H9 (cell line): ENCODE measurements at regions not wholly inside any gene's neighbourhood (a gene's known extent, or its start where the extent isn't known, plus 50 kb on each side); places are given as distances from the start of the nearest gene placed in this dataset.

Experiments
- DNase-seq: peaks from one replicate; pipeline ENCODE4 v3.0.0-alpha.2; 2017
- H2AFZ ChIP-seq: one replicate; pipeline ENCODE4 v1.6.1; 2013; ENCODE audit warnings: mild to moderate bottlenecking, low read length, control low read depth, moderate library complexity
- H2AK5ac ChIP-seq: 2 replicates; pipeline ENCODE4 v1.6.1; 2013; ENCODE audit warnings: low read length, control low read depth, mixed read lengths; ENCODE audit not compliant: insufficient read length
- H2BK120ac ChIP-seq: one replicate; pipeline ENCODE4 v1.6.1; 2013; ENCODE audit warnings: low read depth, mild to moderate bottlenecking, low read length, control low read depth, inconsistent platforms; ENCODE audit not compliant: poor library complexity, severe bottlenecking
- H2BK12ac ChIP-seq: 2 replicates; pipeline ENCODE4 v1.6.1; 2013; ENCODE audit warnings: low read length, control low read depth, mixed read lengths, low read depth; ENCODE audit not compliant: insufficient read length
- H2BK15ac ChIP-seq: 2 replicates; pipeline ENCODE4 v1.6.1; 2013; ENCODE audit warnings: low read depth, low read length, control low read depth
- H2BK20ac ChIP-seq: one replicate; pipeline ENCODE4 v1.6.1; 2013; ENCODE audit warnings: low read depth, mild to moderate bottlenecking, low read length, control low read depth, inconsistent platforms; ENCODE audit not compliant: poor library complexity, severe bottlenecking
- H2BK5ac ChIP-seq: 2 replicates; pipeline ENCODE4 v1.6.1; 2013; ENCODE audit warnings: low read length, control low read depth, mixed read lengths; ENCODE audit not compliant: insufficient read length
- H3K14ac ChIP-seq: 2 replicates; pipeline ENCODE4 v1.6.1; 2013; ENCODE audit warnings: low read length, control low read depth; ENCODE audit not compliant: insufficient read depth
- H3K18ac ChIP-seq: 2 replicates; pipeline ENCODE4 v1.6.1; 2013; ENCODE audit warnings: low read depth, mild to moderate bottlenecking, mixed read lengths, low read length, control low read depth; ENCODE audit not compliant: insufficient read length
- H3K23ac ChIP-seq: 2 replicates; pipeline ENCODE4 v1.6.1; 2013; ENCODE audit warnings: low read length, control low read depth, mixed read lengths, low read depth; ENCODE audit not compliant: insufficient read length
- H3K23me2 ChIP-seq: 2 replicates; pipeline ENCODE4 v1.6.1; 2013; ENCODE audit warnings: low read depth, mild to moderate bottlenecking, mixed read lengths, low read length, control low read depth; ENCODE audit not compliant: insufficient read length, poor library complexity, severe bottlenecking
- H3K27ac ChIP-seq: 2 replicates; pipeline ENCODE4 v1.5.1; 2013; ENCODE audit warnings: low read length, control low read depth, mixed read lengths, low read depth; ENCODE audit not compliant: insufficient read length
- H3K27me3 ChIP-seq: 2 replicates; pipeline ENCODE4 v1.6.1; 2013; ENCODE audit warnings: low read length, control low read depth, inconsistent platforms; ENCODE audit not compliant: insufficient read depth
- H3K4ac ChIP-seq: 2 replicates; pipeline ENCODE4 v1.6.1; 2013; ENCODE audit warnings: low read depth, mild to moderate bottlenecking, control low read depth, inconsistent platforms, low read length, moderate library complexity
- H3K4me1 ChIP-seq: 2 replicates; pipeline ENCODE4 v1.6.1; 2013; ENCODE audit warnings: low read length, control low read depth, inconsistent platforms; ENCODE audit not compliant: insufficient read depth
- H3K4me2 ChIP-seq: 2 replicates; pipeline ENCODE4 v1.6.1; 2013; ENCODE audit warnings: low read length, control low read depth, mixed read lengths; ENCODE audit not compliant: insufficient read length, insufficient read depth
- H3K56ac ChIP-seq: 2 replicates; pipeline ENCODE4 v1.6.1; 2013; ENCODE audit warnings: low read depth, mild to moderate bottlenecking, mixed read lengths, low read length, control low read depth; ENCODE audit not compliant: insufficient read length
- H3K79me1 ChIP-seq: 2 replicates; pipeline ENCODE4 v1.6.1; 2013; ENCODE audit warnings: low read depth, mild to moderate bottlenecking, moderate library complexity, low read length, control low read depth, inconsistent platforms; ENCODE audit not compliant: insufficient read depth, poor library complexity, severe bottlenecking
- H3K79me2 ChIP-seq: 2 replicates; pipeline ENCODE4 v1.6.1; 2013; ENCODE audit warnings: low read length, control low read depth, inconsistent platforms; ENCODE audit not compliant: insufficient read depth
- H3K9ac ChIP-seq: 2 replicates; pipeline ENCODE4 v1.6.1; 2013; ENCODE audit warnings: low read length, control low read depth, mixed read lengths; ENCODE audit not compliant: insufficient read length; ENCODE audit errors: extremely low read depth
- H3K9me3 ChIP-seq: one replicate; pipeline ENCODE4 v1.6.1; 2013; ENCODE audit warnings: low read depth, low read length, inconsistent platforms; ENCODE audit not compliant: control insufficient read depth
- H3T11ph ChIP-seq: one replicate; pipeline ENCODE4 v1.6.1; 2013; ENCODE audit warnings: mild to moderate bottlenecking, low read length, control low read depth, inconsistent platforms
- H4K20me1 ChIP-seq: one replicate; pipeline ENCODE4 v1.6.1; 2013; ENCODE audit not compliant: control insufficient read depth, insufficient read length, insufficient read depth
- H4K5ac ChIP-seq: 2 replicates; pipeline ENCODE4 v1.6.1; 2013; ENCODE audit warnings: low read depth, mild to moderate bottlenecking, mixed read lengths, low read length, control low read depth; ENCODE audit not compliant: insufficient read length
- H4K8ac ChIP-seq: replicated peaks from 2 replicates; pipeline ENCODE4 v1.6.1; 2013; ENCODE audit warnings: low read length, control low read depth, mixed read lengths, low read depth; ENCODE audit not compliant: insufficient read length
- H4K91ac ChIP-seq: 2 replicates; pipeline ENCODE4 v1.6.1; 2013; ENCODE audit warnings: low read depth, mild to moderate bottlenecking, moderate library complexity, mixed read lengths, low read length, control low read depth; ENCODE audit not compliant: insufficient read length
- H3K27ac Mint-ChIP-seq, 3 experiments: 2 replicates in 2 of 3; 3 replicates in 1 of 3; pipeline ENCODE4 v1.8.0; 2020 to 2021; ENCODE audit warnings: mixed read lengths in 3 of 3, mild to moderate bottlenecking in 1 of 3, moderate library complexity in 1 of 3
- H3K27me3 Mint-ChIP-seq: 2 replicates; pipeline ENCODE4 v1.8.0; 2021; ENCODE audit warnings: low read depth, mild to moderate bottlenecking, moderate library complexity, mixed read lengths
- H3K36me3 Mint-ChIP-seq, 3 experiments: 2 replicates in 2 of 3; 3 replicates in 1 of 3; pipeline ENCODE4 v1.8.0; 2020 to 2021; ENCODE audit warnings: low read depth in 3 of 3, mixed read lengths in 3 of 3; ENCODE audit not compliant: insufficient read depth in 1 of 3
- H3K4me1 Mint-ChIP-seq, 2 experiments: 2 replicates each; pipeline ENCODE4 v1.8.0; 2020; ENCODE audit warnings: mixed read lengths in 2 of 2
- H3K4me3 Mint-ChIP-seq, 2 experiments: 2 replicates in 1 of 2; 3 replicates in 1 of 2; pipeline ENCODE4 v1.8.0; 2020 to 2021; ENCODE audit warnings: mild to moderate bottlenecking in 2 of 2, mixed read lengths in 2 of 2, moderate library complexity in 1 of 2
- H3K9me3 Mint-ChIP-seq, 2 experiments: 2 replicates in 1 of 2; 3 replicates in 1 of 2; pipeline ENCODE4 v1.8.0; 2020; ENCODE audit warnings: mild to moderate bottlenecking in 2 of 2, mixed read lengths in 2 of 2, moderate library complexity in 1 of 2
- CTCF ChIP-seq: fragments of 200-600 bp; sonication (generic); conservative IDR thresholded peaks from 3 replicates; pipeline ENCODE4 v1.8.0; 2021; ENCODE audit warnings: antibody characterized with exemption, mild to moderate bottlenecking
- WGBS: extraction: QIAGEN DNeasy Blood & Tissue Kit; methylation state at CpG from one replicate; pipeline ENCODE4 v1.1.7; 2013; ENCODE audit warnings: missing lambda C conversion rate, low lambda C conversion rate, mixed read lengths; ENCODE audit not compliant: insufficient read length; ENCODE audit errors: extremely low coverage; 5-methylcytosine and 5-hydroxymethylcytosine counted together

- H4K91ac ChIP-seq: no peak overlapping the region
- no peak overlapping the region for H2AFZ ChIP-seq
- H3T11ph ChIP-seq: no peak overlapping the region
- no peak for TF ChIP-seq CTCF
- Mint-ChIP-seq H3K4me1 (no peaks in the 10 kb centered on the region), H3K36me3 (no peaks in the 10 kb centered on the region), H3K27ac (no peak overlapping the region), H3K4me3 (no peak overlapping the region), H3K27me3 (peaks cover 2% of the 10 kb centered on the region; the same call in 1 of the 2 replicates), H3K9me3 (no peaks in the 10 kb centered on the region)
- DNase-seq: no peak
- no CpG with 5 or more reads among the region's 5 CpGs for WGBS
- no peaks in the 10 kb centered on the region for H3K79me1 ChIP-seq
- no peaks in the 10 kb centered on the region for H3K79me2 ChIP-seq
- H2BK12ac ChIP-seq: no peak overlapping the region
- H3K23me2 ChIP-seq: no peaks in the 10 kb centered on the region
- H3K18ac ChIP-seq: no peak overlapping the region
- H2BK120ac ChIP-seq: no peak overlapping the region
- H2BK5ac ChIP-seq: no peak overlapping the region
- no peak overlapping the region for H2AK5ac ChIP-seq
- no peaks in the 10 kb centered on the region for H3K4me1 ChIP-seq
- H3K23ac ChIP-seq: no peak overlapping the region
- no peaks in the 10 kb centered on the region for H3K9me3 ChIP-seq
- no peak overlapping the region for H3K56ac ChIP-seq
- H3K14ac ChIP-seq: no peak overlapping the region
- no peak overlapping the region for H4K8ac ChIP-seq
- H3K9ac ChIP-seq: no peak overlapping the region
- H3K27ac ChIP-seq: no peak overlapping the region
- no peak overlapping the region for H3K4me2 ChIP-seq
- no peak overlapping the region for H2BK20ac ChIP-seq
- H3K4ac ChIP-seq: no peak overlapping the region
- no peak overlapping the region for H2BK15ac ChIP-seq
- no peak overlapping the region for H4K5ac ChIP-seq
- H4K20me1 ChIP-seq: no peaks in the 10 kb centered on the region
- no peaks in the 10 kb centered on the region for H3K27me3 ChIP-seq
Measured at GRCh38 chr2:175872005-175872348, 130.1 kb downstream of the LNPK start.
